ENCODE measurements at regions not wholly inside any gene's neighbourhood (a gene's known extent, or its start where the extent isn't known, plus 50 kb on each side); places are given as distances from the start of the nearest gene placed in this dataset.
A peak's percentile ranks its signal among the peaks of the same experiment; 100 is the strongest.

DNA sequence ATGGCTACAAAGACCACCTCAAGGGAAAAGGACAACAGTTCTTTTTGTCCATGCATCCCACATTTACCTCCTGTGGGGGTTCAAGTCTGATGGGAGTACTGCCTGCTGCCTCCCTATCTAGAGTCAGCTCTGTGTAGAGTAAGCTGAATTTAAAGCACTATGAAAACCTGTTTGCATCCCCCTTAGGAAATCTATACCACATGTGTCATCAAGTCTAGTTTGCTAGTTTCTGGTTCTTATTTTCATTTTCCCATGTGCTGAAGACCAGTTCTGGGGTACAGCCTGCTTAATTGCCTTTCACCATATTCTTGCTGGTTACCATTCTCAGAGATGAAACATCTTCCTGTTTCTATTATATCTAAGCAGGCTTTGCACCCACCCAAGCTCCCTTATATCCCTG is 470.3 kb downstream of the MBD2 start:
- no peak for DNase-seq (ENCODE audit: low spot score)

DNA sequence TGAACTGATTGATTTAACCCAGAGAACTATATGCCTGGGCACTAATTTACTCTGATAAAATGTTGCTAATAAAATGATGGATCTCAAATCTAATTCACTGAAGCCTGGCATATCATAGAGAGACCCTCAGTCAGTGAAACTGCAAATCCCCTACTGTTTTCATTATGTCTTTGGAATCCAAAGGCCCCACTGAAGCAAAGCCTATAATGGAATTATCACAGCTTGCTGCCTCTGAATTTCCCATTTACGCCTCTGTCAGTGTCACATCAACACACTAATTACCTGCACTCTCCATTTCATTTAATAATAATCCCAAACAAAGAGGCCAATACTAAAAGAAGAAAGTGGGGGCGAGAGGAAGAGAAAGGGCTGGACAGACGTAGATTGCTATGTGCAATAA is 470.9 kb downstream of the MBD2 start:
- no peak for DNase-seq (ENCODE audit: low spot score)

DNA sequence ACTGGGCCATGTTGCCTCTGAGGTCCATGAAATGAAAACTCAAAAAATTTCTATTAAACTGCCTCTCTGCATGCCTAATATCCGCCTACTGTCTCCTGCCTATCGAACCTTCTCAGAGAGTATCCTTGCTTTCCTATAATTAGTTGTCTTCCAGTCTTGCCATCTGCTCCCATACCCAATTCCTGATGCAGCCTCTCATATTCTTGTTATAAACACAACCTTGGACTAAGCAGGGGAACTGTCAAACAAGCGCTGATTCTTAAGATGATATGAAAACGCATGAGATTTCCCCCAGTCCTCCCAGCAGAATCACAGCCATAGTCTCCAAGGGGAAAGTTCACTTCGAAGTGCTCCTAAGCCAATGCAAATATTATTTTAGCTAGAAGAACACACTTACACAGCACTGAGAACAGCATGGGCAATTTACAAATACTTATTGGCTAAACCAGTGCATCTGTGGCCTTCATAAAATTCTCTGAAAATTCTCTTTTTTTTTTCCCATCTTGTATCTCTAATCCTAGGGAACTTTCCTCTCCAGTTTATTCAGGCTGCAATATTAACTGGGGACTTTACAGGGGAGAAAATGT is 471.6 kb downstream of the MBD2 start:
- DNase-seq (ENCODE audit: low spot score) = no peak

DNA sequence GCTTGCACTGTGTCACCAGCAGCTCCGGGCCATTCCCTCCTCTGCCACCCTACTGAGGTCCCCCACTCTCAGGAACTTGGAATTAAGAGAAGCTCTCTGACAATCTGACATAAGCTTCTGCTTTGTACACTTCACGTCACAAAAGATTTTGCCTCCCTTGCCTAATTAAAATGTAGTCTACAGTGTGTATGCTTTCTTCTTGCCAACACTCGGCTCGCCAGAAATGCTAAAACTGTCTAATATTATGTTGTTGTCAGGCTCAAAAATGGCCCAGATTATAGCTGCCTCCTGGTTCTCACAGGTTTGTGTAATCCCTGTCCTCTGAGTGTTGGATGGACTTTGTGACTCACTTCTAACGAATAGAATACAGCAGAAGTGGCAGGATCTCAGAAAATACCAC is 474.7 kb downstream of the MBD2 start:
- no peak for DNase-seq (ENCODE audit: low spot score)

DNA sequence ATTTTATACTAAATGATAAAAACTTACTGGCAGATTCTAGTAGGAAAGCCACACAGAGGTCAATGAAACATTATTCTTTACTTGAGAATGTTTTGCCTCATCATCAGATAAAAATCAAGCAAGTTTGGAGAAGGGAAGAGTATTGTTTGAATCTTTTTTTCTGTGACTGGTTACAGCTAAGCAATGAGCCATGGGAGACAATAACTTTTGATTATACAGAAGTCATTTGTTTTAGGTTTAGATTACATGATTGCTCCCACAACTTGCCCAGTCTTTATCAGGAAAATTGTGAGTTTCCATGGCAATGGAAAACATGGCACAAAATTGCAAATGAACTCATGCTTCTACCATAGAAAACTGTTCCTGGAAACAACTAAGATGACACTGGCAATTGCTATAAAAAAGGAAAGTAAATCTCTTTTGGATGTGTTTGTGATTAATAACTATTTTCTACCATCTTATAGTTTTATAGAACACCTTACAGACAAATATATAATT is 476.8 kb downstream of the MBD2 start:
- no peak for DNase-seq (ENCODE audit: low spot score)

DNA sequence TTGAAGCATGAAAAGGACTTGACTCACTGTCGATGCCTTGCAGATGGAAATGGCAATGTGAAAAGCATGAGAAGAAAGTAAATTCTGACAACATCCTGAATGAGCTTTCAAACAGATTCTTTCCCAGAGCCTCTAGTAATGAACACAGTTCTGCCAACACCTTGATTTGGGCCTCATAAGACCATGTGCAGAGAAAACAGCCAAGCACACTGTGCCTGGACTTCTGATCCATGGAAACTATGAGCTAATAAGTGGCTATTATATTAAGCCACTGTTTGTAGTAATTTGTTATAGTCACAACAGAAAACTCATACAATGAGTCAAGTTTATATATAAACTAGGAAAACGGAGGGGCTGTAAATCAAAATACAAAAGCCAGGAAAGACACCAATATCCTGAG is 477.3 kb downstream of the MBD2 start:
- no peak for DNase-seq (ENCODE audit: low spot score)

DNA sequence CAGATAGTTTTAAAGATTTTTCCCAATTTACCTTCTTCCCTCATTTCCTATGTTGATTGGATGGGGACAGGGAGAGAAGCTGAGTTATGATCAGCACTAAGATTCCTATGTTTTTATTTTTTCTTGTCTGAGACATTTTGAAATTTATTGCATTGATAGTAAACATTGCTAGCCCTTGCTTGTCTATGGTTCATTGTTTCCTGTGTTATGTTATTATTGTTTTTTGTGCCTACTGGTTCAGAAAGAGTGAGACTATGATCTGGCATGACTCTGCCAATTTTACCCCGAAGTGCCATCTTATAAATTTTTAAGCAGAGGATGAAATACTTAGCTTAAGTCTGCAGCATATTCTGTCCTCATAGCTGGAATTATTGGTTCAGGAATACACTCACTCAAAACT is 478.5 kb downstream of the MBD2 start:
- no peak for DNase-seq (ENCODE audit: low spot score)

DNA sequence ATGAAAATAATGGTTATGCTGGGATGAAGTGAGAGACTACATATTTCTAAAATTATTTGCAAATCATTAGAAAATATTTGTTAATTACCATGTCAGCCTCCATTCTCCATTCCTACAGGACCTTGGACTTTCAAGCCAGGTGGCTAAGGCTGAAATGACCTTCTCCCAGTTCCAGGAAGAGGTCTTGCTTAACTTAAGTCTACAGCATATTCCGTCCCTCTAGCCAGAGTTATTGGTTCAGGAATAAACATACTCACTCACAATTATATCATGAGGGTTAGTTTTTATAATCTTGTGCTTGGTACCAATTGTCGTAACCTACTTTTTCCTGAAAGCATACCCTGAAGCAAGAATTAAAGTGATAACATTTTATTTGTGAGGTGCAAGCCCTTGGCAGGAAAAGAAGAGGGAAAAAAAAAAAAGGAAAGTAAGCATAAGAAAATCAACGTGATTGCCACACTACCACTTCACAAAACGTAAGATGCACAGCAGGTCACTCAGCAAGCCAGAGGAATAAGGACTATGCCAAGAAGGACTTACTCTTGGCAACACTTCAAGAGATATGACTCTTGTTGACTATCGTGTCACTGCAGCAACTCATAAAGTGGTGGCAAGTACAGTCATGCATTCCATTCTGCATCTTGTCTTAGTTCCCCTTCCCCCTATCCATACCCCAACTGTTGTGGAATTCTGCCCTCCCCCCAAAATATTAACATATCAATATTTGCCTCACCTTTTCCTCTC is 479.1 kb downstream of the MBD2 start:
- no peak for DNase-seq (ENCODE audit: low spot score)

DNA sequence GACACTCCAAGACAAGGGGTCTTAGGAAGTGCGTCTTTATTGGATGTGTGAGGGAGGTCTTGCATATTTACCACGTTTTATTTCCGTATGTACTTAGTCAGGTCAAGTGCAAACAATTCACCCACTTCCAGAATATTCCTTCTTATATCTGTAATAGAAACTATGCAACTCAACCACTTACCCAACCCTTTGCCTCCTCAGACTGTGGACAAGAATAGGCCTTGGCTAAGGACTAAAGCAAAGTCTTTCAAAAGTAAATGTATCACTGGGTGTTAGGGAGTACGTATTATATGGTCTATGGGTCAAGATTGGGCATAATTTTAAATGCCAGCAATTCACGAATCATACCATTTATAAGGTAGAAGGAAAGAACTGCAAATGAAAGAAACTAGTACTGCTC is 484.8 kb downstream of the MBD2 start:
- DNase-seq (ENCODE audit: low spot score) = no peak

DNA sequence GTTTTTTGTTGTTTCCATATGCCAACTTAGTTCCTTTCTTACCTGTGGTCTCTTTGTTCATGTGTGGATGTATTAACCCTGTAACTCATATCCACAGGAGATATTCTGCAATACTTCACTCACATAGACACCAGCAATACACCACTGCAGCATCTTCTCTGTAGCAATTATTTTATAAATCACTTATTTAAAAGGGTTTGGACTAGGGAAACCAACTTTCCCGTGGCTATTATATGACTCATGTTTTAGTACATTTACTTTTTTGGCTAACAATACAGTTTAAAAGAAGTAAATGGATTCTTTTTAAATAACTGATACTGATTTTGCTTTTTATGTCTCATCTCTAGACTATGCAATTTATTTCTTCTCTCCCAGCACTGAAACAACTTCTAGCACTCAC is 488.9 kb downstream of the MBD2 start:
- no peak for DNase-seq (ENCODE audit: low spot score)

DNA sequence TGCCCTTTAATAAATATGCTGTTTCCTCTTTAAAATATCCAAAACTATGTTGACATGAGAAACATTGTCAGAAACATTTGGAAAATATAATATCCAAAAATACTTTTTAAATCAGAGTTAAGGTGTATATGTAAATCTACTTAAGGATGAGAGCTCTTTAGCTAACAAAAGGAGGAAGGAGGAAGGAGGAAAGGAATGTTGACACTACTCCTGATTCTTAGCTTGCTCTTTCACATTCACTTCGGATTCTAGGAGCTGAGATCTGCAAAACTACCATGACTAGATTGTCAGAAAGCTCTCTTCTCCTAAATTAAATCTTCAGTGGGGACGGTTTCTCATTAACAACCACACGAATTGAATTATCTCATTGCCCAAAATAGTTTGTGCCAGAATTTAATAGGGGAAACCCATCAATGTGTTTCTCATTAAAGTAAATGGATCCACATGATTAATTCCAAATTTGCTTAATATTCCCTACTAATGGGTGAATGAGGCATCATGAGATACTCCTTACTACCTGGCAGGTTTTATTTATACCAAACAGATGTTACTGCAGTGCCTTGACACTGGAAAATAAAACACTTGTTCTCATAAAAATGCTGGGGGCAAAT is 509.1 kb downstream of the MBD2 start:
- no peak for DNase-seq (ENCODE audit: low spot score)

DNA sequence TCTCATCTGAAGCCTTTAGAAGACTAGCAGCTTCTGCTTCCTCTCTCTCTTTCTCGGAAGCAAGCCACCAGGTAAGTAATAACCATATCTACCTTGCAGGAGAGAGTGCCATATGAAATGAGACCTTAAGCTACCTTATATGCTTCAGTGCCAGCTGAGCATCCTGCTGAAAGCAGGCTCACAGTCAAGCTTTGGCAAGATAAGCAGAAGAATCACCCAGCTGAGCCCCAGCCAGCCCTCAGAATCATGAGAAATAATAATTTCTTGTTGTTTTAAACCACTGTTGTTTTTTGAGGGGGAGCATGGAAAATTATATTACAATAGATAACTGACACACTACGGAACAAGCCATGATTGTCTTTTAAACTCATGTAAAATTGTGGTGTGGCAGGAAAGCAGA is 514.4 kb downstream of the MBD2 start:
- DNase-seq (ENCODE audit: low spot score) = no peak

DNA sequence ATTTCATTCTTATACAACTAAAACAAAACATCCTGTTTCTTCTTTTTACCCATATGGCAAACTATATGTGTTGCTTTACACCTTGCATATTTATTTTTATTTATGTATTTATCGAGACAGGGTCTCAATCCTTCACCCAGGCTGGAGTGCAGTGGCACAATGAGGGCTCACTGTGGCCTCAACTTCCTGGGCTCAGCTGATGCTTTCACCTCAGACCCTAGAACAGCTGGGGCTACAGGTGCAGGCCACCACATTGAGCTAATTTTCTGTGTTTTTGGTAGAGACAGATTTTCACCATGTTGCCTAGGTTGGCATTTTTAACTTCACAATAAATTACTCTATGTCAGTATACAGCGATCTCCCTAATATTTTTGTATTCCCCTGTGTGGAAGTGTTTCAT is 522.0 kb downstream of the MBD2 start:
- no peak for DNase-seq (ENCODE audit: low spot score)

DNA sequence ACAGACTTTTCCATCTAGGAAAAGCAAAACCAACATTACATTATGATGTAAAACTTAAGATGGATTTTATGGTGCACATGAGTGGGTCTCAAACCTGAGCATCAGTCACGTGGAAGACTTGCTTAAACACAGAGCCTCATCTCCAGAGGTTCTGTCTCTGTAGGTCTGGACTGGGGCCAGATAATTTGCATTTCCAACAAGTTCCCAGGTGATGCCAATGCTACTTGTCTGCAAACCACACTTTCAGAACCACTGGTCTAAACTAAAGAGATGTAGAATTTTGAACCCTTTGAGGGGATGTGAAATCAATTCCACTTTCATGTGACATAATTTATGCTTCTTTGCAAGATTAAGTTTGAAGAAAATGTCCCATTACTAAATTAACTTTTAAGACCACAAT is 522.8 kb downstream of the MBD2 start:
- DNase-seq (ENCODE audit: low spot score) = no peak

DNA sequence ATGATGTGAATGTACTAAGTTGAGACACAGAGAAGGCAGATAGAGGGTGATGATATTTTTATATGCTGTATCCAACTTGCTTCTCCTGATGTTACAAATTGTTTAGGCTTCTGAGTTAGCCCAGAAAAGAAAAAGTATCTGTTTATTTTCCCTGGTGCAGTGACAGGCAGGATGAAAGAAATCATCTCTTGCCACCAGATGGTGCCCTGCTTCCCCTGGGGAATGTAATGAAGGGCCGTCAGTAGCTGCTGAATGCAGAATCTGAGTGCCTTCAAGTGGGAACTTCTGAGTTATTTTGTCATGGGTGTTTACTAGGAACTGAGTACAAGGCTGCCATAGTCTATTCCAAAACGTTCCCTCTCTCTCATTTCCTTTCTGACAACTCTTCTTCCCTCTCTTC is 525.6 kb downstream of the MBD2 start:
- DNase-seq (ENCODE audit: low spot score) = peak; percentile 62

DNA sequence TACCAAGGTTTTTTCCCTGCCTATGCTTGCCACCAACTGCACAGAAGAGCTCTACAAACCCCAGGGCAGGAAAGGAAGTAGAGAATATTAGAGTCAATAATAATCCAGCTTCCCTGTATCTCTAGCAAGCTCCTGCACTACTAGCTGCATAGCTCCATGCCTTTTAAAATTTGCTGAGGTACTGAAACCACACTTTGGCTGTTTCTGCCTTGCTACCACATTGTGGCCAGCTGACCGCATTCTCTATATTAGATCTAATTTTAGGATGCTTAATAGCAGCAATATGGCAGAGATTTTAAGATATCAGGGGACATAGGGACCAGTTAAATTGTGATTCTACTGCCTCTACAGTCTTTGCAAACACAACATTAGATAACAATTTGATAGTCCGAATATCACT is 534.6 kb downstream of the MBD2 start:
- DNase-seq (ENCODE audit: low spot score) = no peak

DNA sequence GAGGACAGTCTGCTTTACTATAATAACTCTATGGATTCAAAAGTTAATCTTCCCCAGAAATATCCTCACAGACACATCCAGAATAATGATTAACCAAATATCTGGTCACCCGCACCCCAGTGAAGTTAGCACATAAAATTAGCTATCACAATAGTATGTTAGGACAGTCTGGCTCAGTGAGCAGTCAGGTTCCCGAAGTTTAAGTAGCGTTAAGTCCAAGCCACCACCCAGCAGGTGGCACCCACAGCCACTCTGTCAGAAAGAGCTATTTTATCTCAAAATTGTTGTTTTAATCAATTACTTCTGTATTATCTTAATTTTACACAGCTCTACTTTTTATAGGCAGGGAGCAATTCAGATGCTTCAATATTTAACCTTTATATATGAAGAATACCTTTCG is 537.5 kb downstream of the MBD2 start:
- no peak for DNase-seq (ENCODE audit: low spot score)

DNA sequence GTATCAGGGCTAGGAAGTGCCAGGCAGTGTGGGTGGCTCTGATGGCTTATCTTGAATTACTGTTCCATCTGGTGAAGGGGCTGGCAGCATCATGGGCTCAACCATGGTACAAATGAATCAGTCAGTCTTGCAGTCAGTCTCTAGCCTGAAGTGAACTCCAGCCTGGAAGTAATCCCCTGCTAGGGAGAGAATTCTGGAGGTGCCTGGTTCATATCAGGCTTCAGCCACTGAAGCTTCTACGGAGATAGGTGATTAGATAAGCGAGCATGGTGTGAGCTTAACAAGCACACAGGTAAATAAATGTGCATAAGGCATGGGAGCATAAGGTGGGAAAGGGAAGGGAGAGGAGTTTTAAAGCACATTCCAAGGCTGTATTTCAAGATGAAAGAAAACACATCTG is 541.7 kb downstream of the MBD2 start:
- no peak for DNase-seq (ENCODE audit: low spot score)

DNA sequence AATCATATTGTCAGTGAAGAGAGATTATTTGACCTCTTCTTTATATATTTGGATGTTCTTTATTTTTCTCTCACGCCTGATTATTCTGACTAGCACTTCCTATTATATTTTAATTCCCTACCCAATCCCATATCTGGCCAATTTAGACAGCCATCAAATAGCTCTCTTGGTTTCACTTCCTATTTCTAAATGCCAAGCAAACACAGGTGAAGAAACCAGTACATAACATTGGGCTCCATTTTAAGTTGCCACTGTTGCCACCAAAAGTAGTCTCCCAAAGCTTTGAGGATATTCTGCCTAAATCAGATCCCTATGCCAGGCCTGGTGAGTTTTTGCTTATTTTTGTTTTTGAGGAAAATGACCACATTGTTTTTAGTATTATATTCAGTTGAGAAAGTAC is 547.0 kb downstream of the MBD2 start:
- no peak for DNase-seq (ENCODE audit: low spot score)

DNA sequence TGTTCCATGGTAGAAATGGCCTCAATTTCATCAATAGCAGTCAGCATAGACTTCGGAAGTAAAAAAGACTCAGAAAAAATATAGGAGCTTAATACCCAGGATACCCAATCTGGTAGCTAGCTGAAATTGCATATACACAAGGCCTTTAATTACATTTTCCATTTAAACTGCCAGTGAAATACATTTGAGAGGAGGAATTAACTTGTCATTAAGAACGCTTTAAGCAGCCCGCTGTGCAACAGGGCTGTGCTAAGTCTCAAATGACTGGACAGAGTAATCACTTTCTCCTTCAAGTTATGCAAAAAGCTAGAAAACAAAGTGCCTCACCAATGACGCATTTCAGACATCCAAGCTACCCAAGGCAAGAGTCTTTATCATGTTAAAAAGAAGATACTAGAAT is 558.8 kb downstream of the MBD2 start:
- DNase-seq (ENCODE audit: low spot score) = no peak

DNA sequence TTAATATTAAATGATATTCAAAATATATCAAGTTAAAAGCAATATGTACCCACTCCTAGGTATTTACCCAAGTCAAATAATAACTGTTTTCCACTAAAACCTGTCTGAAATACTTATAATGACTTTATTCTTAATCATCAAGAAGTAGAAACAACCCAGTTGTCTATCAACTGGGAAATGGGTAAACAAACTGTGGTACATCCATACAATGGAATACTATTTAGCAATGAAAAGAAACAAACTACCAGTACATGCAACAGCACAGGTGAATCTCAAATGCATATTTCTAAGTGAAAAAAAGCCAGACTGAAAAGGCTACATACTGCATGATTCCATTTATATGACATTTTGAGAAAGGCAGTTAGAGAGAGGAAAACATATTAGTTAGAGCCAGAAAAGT is 559.9 kb downstream of the MBD2 start:
- no peak for DNase-seq (ENCODE audit: low spot score)

DNA sequence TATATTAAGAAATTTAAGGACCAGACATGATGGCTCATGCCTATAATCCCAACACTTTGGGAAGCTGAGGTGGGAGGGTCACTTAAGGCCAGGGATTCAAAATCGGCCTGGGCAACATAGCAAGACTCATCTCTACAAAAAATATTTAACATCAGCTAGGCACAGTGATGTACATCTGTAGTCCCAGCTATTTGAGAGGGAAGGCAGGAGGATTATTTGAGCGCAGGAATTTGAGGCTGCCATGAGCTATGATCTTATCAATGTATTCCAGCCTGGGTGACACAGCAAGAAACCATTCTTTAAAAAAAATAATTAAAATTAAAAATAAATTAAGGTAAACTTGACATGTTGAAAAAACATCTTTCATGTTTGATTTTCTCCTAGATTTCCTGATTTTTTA is 564.2 kb downstream of the MBD2 start:
- DNase-seq (ENCODE audit: low spot score) = no peak

DNA sequence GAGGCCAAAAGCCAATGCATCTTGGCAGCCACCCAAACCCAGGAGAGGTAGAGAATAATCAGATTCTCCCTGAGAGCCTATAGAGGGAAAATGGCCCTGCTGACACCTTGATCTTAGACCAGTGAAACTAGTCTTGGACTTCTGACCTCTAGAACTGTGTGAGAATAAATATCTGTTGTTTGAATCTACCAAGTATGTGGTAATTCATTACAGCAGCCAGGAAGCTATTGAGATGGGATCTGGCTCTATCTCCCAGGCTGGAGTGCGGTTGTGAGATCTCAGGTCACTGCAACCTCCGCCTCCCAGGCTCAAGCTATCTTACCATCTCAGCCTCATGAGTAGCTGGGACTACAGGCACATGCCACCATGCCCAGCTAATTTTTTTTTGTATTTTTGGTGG is 567.2 kb downstream of the MBD2 start:
- DNase-seq (ENCODE audit: low spot score) = no peak

DNA sequence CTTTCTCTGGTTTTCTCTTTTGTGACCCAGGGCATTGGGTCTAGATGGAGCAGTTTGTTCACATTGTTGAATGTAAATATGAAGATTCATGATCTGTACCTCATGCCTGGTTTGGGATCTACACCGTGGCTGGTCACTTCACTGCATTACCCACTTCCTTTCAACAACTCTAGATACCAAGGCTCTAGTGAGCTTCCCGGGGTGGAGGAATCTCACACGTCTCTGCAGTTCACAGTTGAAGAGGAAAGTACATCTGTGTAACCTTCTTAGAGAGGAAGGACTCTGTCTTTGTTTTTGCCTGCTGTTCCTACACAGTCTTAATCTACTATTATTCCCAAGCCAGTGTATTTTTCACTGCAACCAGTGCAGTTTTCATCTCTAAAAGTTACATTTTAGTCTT is 574.8 kb downstream of the MBD2 start:
- no peak for DNase-seq (ENCODE audit: low spot score)
